SK-N-SH treated with all-trans-retinoic acid at 6 μM for 48 hours (cell line): ENCODE measurements at regions not wholly inside any gene's neighbourhood (a gene's known extent, or its start where the extent isn't known, plus 50 kb on each side); places are given as distances from the start of the nearest gene placed in this dataset.

Source experiments
- ARNTL ChIP-seq: fragments of 450-650 bp; formaldehyde crosslinking; IDR thresholded peaks from 2 replicates; pipeline ENCODE4 v1.5.0; 2020; ENCODE audit warnings: low read depth, mild to moderate bottlenecking, moderate library complexity, borderline replicate concordance
- CREB5 ChIP-seq: fragments of 250-450 bp; sonication (Bioruptor Pico); IDR thresholded peaks from 2 replicates; pipeline ENCODE4 v1.5.1; 2020; ENCODE audit warnings: low read depth, mild to moderate bottlenecking, moderate library complexity
- OSR1 ChIP-seq: fragments of 250-450 bp; sonication (Bioruptor Pico); IDR thresholded peaks from 2 replicates; pipeline ENCODE4 v1.8.0; 2022; ENCODE audit warnings: moderate library complexity, mild to moderate bottlenecking, inconsistent platforms
- PATZ1 ChIP-seq: fragments of 250-450 bp; sonication (Bioruptor Pico); IDR thresholded peaks from 2 replicates; pipeline ENCODE4 v1.8.0; 2020; ENCODE audit warnings: mild to moderate bottlenecking, moderate library complexity, borderline replicate concordance
- PPARA ChIP-seq: fragments of 250-450 bp; sonication (Bioruptor Pico); IDR thresholded peaks from 2 replicates; pipeline ENCODE4 v1.5.0; 2020; ENCODE audit warnings: mild to moderate bottlenecking, borderline replicate concordance
- RARB ChIP-seq: fragments of 250-450 bp; sonication (Bioruptor Pico); IDR thresholded peaks from 2 replicates; pipeline ENCODE4 v1.8.0; 2021; ENCODE audit warnings: mild to moderate bottlenecking, moderate library complexity
- TSHZ2 ChIP-seq: fragments of 250-450 bp; sonication (Bioruptor Pico); IDR thresholded peaks from 2 replicates; pipeline ENCODE4 v1.5.0; 2020; ENCODE audit warnings: mild to moderate bottlenecking, moderate library complexity
- TF ChIP-seq, protein P1 (sequence below): fragments of 250-450 bp; sonication (Bioruptor Pico); IDR thresholded peaks from 2 replicates; pipeline ENCODE4 v1.8.0; 2021; ENCODE audit warnings: low read depth, mild to moderate bottlenecking, moderate library complexity, borderline replicate concordance

- TF ChIP-seq ARNTL (CRISPR knock-in tag) (no peak), RARB (no peak), PATZ1 (no peak), TSHZ2 (no peak), OSR1 (CRISPR knock-in tag) (no peak), CREB5 (CRISPR knock-in tag) (no peak), PPARA (CRISPR knock-in tag) (no peak)
- TF ChIP-seq, protein P1, sequence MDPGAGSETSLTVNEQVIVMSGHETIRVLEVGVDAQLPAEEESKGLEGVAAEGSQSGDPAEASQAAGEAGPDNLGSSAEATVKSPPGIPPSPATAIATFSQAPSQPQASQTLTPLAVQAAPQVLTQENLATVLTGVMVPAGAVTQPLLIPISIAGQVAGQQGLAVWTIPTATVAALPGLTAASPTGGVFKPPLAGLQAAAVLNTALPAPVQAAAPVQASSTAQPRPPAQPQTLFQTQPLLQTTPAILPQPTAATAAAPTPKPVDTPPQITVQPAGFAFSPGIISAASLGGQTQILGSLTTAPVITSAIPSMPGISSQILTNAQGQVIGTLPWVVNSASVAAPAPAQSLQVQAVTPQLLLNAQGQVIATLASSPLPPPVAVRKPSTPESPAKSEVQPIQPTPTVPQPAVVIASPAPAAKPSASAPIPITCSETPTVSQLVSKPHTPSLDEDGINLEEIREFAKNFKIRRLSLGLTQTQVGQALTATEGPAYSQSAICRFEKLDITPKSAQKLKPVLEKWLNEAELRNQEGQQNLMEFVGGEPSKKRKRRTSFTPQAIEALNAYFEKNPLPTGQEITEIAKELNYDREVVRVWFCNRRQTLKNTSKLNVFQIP: no peak
Observed at GRCh38 chr6:22367346-22367745, 70.5 kb upstream of the PRL start.
